ENCODE measurements at regions not wholly inside any gene's neighbourhood (a gene's known extent, or its start where the extent isn't known, plus 50 kb on each side); places are given as distances from the start of the nearest gene placed in this dataset.

GRCh38 chr1:193736507-193736906 lies 550.1 kb upstream of the B3GALT2 start:
- DNase-seq: no peak

- no peak for DNase-seq
These were observed 547.3 kb upstream of the B3GALT2 start for GRCh38 chr1:193733674-193734073.

DNA sequence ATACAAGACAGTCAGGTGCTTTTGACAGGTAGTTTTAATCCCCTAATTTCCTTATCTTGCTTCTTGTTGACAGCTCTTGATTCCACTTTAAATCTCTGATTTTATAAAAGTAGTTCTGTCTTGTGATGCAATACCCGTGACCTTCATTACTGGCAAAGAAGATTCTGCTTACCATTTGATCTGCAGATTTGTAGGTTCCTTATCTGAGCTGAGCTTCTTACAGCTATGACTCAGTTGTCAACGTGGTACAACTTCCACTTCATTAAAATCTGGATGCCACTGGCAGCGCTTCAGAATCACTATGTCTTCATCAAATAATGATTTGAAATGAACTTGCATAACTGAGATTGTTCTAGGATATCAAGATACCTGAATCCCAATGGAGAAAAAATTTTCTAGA lies 543.6 kb upstream of the B3GALT2 start:
- no peak for DNase-seq

GRCh38 chr1:193729429-193729828 lies 543.0 kb upstream of the B3GALT2 start:
- DNase-seq: no peak

DNA sequence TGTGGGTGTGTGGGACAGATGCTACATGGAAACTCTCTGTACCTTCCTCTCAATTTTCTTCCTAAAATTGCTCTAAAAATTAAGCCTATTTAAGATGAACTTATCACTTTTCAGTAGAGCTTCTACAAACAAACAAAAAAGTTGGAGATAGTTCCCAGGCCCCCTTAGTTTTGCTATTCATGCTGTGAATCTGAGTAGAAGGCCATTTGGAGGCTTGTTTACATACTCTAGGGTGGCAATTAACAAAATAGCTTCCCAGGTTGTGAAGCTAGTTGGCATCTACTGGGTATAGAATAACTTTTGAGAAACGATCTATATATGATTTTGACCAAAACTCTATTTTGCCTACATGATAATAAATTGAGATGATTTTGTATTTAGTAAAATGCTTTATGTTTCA lies 541.4 kb upstream of the B3GALT2 start:
- no peak for DNase-seq

DNA sequence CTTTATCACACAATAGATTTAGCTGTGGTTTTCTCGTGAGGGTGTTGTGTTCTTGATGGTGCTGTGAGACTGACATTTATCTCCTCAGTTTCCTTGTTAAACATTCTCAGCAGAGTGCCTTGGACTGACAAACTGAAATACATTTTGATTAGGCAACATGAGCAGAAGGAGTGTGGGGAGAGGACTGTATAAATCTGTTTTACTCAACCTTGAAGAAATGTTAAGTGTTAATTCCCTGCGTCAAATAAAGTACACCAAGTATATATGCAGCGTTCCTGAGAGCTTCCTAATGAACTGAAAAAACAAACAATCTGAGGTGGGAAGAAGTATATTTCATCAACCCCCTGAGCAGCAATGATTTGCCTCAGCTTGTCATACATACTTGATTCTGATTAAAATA lies 540.3 kb upstream of the B3GALT2 start:
- no peak for DNase-seq

DNA sequence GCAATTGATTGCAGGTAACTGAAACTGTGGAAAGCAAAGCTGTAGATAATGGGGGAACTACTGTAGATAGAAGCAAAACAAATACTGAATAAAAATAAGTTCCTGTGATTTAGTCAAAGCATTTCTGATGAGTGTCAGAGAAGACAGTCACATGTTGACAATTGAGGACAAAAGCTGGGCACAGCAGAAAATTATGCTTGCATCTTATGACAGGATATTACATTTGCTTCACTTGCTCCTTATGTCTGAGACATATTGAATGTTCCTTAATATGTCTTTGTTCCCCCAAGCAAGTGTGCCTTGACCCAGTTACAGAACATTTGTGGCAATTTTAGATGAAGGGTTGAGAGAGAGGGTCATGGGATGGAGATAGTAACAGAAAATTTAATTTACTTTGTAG lies 526.0 kb upstream of the B3GALT2 start:
- no peak for DNase-seq

DNA sequence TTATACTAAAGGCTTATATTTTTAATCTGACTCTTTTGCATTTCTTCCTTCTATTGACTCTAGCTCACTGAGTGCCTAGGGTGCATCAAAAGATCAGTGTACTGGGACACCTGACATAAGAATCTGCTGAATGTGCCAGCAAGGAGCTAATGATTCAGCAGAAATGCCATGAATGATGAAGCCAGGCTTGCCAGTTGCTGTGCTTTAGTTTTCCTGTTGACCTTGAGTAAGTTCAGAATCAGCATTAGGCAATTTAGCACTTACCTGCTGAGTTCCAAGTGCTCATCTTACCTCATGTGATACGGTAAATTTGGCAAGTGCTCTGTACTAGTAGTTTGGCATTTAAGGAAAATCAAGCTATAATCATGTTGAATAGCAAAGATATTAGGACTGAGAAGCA lies 523.2 kb upstream of the B3GALT2 start:
- DNase-seq: no peak

GRCh38 chr1:193707271-193708021 lies 521.0 kb upstream of the B3GALT2 start:
- DNase-seq: peak; percentile 4

GRCh38 chr1:193706766-193707165 lies 520.4 kb upstream of the B3GALT2 start:
- DNase-seq: no peak

- no peak for DNase-seq
These were observed 519.2 kb upstream of the B3GALT2 start for GRCh38 chr1:193705554-193705981.

GRCh38 chr1:193703655-193704054 lies 517.2 kb upstream of the B3GALT2 start:
- no peak for DNase-seq

GRCh38 chr1:193703121-193703520 lies 516.7 kb upstream of the B3GALT2 start:
- DNase-seq: no peak

GRCh38 chr1:193701759-193702158 lies 515.3 kb upstream of the B3GALT2 start:
- no peak for DNase-seq

GRCh38 chr1:193700710-193701355 lies 514.4 kb upstream of the B3GALT2 start:
- no peak for DNase-seq

GRCh38 chr1:193699261-193699660 lies 512.8 kb upstream of the B3GALT2 start:
- DNase-seq: no peak

GRCh38 chr1:193697776-193698175 lies 511.4 kb upstream of the B3GALT2 start:
- DNase-seq: no peak

DNA sequence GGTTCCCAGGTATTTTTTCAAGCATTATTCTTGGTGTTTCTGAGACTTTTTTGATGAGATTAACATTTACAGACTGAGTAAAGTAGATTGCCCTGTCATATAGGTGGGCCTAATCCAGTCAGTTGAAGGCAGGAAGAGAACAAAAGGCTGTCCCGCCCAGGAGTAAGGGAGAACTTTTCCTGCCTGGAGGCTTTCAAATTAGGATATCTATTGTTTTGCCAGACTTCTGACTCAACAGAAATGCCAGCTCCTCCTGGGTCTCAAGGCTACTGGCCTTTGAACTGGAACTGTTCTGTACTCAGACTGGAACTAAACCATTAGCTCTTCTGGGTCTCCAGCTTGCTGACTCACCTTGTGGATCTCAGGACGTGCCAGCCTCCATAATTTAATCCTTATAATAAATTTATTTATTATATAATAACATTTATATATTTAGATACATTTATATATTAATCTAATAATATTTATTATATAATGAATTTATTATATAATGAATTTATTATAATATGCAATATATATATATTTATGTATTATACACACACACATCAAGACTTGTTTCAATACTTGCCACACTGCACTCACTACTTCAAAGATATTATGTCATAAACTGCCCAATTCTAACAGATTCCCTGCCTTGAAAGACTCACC lies 510.8 kb upstream of the B3GALT2 start:
- no peak for DNase-seq

DNA sequence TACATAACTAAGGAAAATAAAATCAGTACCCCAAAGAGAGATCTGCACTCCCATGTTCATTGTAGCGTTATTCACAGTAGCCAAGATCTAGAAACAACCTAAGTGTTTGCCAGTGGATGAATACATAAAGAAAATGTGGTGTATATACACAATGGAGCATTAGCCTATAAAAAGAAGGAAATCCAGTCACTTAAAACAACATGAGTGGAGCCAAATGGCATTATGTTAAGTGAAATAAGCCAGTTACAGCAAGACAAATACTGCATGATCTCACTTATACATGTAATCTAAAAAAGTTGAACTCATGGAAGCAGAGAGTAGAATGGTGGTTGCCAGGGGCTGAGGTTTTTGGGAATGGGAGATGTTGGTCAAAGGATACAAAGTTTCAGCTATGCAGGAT lies 508.3 kb upstream of the B3GALT2 start:
- no peak for DNase-seq

DNA sequence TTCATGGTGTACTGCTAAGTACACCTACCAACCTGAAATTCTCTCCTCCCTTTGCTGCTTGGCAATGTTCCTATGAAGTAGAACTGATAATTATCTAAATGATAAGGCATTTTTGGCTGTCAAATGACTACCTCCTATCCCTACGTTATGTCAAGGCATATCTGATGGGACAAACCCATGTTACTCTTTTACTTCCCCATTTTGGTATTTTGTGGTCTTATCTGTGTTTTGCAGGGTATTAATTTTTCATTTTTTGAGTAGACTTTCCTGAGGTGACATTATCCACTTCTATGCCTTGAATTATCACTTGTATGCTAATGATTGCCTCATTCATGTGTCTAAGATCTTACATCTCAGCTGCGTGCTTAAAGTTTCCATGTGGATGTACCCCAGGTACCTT lies 499.6 kb upstream of the B3GALT2 start:
- no peak for DNase-seq

GRCh38 chr1:193681422-193681821 lies 495.0 kb upstream of the B3GALT2 start:
- no peak for DNase-seq

- DNase-seq: no peak
These were observed 494.5 kb upstream of the B3GALT2 start for GRCh38 chr1:193680924-193681316.

DNA sequence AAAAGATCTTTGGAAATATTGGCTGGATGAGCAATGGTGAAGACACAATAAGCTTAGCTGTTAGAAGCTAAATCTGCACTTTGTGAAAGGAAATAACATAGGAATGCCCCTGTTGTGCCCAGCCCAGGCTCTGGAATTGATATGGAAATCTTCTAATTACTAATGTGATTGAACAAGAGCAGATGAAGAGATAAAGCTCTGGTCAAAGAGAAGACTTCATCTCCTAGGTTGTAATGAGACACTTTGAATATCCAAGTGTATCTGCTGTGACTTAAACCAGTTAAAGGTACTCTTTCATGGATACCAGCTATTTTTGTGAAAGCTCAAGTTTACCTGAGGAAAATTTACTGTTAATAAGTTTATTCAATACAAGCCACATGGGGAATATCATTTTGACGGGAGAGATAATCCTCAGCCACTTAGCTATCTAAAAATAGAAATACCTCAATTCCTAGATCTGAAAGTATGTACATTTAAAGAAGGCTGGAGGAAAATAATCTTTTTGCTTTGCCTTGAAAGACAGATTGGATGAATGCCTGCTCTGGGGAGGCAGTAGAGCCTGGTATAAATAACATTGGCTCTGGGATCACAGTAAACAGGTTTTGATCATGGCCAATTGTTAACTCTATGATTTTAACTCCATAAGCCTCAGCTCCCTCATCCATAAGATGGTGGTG lies 494.0 kb upstream of the B3GALT2 start:
- no peak for DNase-seq

DNA sequence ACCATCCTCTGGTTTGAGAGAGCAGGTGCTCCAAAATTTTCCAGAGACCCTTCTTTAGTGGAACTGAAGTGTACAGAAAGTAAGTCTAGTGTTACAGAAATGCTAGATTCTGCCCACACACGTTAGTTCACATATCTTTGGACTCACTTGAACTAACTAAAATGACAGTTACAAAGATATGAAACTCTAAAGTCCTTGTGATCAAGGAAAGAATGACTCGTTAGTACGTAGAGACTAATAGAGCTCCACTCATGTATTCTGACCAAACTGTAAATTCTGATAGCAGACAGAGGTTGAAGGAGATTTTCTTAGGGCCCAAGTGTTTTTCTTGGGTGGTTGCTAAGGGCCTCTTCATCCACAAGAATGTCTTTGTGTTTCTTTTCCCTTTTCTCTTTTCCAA lies 491.5 kb upstream of the B3GALT2 start:
- DNase-seq: no peak
